ENCODE measurements at regions not wholly inside any gene's neighbourhood (a gene's known extent, or its start where the extent isn't known, plus 50 kb on each side); places are given as distances from the start of the nearest gene placed in this dataset.
A peak's percentile ranks its signal among the peaks of the same experiment; 100 is the strongest.

GRCh38 chr2:147037048-147037447 lies 807.8 kb upstream of the ACVR2A start:
- no peak for DNase-seq

- DNase-seq, result peak; percentile 66
Measured at GRCh38 chr2:147033044-147033443, 811.8 kb upstream of the ACVR2A start.

- no peak for DNase-seq
Measured at GRCh38 chr2:147031897-147032296, 812.9 kb upstream of the ACVR2A start.

- peak; percentile 52 for DNase-seq
Measured at GRCh38 chr2:147030966-147031720, 813.7 kb upstream of the ACVR2A start.

GRCh38 chr2:147027436-147027835 lies 817.4 kb upstream of the ACVR2A start:
- no peak for DNase-seq

- peak; percentile 93 for DNase-seq
Measured at GRCh38 chr2:147026664-147027295, 818.0 kb upstream of the ACVR2A start.

GRCh38 chr2:147025646-147026585 lies 818.9 kb upstream of the ACVR2A start:
- no peak for DNase-seq

- no peak for DNase-seq
Measured at GRCh38 chr2:147019311-147019710, 825.5 kb upstream of the ACVR2A start.

- no peak for DNase-seq
Measured at GRCh38 chr2:147017951-147018645, 826.7 kb upstream of the ACVR2A start.

- no peak for DNase-seq
Measured at GRCh38 chr2:147016181-147016580, 828.6 kb upstream of the ACVR2A start.

GRCh38 chr2:147015591-147015990 lies 829.2 kb upstream of the ACVR2A start:
- DNase-seq, result no peak

- DNase-seq, result no peak
Measured at GRCh38 chr2:147013696-147014392, 831.0 kb upstream of the ACVR2A start.

- no peak for DNase-seq
Measured at GRCh38 chr2:147008481-147008880, 836.3 kb upstream of the ACVR2A start.

- DNase-seq, result no peak
Measured at GRCh38 chr2:147006736-147007141, 838.1 kb upstream of the ACVR2A start.

GRCh38 chr2:147003081-147003480 lies 841.7 kb upstream of the ACVR2A start:
- DNase-seq, result no peak

- DNase-seq, result no peak
Measured at GRCh38 chr2:147002256-147002655, 842.6 kb upstream of the ACVR2A start.

GRCh38 chr2:147001061-147001460 lies 843.8 kb upstream of the ACVR2A start:
- no peak for DNase-seq

GRCh38 chr2:147000151-147000550 lies 844.7 kb upstream of the ACVR2A start:
- peak; percentile 14 for DNase-seq

- DNase-seq, result no peak
Measured at GRCh38 chr2:146997945-146998344, 846.9 kb upstream of the ACVR2A start.

- DNase-seq, result no peak
Measured at GRCh38 chr2:146997488-146997887, 847.3 kb upstream of the ACVR2A start.

GRCh38 chr2:146994246-146994645 lies 850.6 kb upstream of the ACVR2A start:
- no peak for DNase-seq

GRCh38 chr2:146992466-146992865 lies 852.4 kb upstream of the ACVR2A start:
- no peak for DNase-seq
